ENCODE measurements at regions not wholly inside any gene's neighbourhood (a gene's known extent, or its start where the extent isn't known, plus 50 kb on each side); places are given as distances from the start of the nearest gene placed in this dataset.

DNA sequence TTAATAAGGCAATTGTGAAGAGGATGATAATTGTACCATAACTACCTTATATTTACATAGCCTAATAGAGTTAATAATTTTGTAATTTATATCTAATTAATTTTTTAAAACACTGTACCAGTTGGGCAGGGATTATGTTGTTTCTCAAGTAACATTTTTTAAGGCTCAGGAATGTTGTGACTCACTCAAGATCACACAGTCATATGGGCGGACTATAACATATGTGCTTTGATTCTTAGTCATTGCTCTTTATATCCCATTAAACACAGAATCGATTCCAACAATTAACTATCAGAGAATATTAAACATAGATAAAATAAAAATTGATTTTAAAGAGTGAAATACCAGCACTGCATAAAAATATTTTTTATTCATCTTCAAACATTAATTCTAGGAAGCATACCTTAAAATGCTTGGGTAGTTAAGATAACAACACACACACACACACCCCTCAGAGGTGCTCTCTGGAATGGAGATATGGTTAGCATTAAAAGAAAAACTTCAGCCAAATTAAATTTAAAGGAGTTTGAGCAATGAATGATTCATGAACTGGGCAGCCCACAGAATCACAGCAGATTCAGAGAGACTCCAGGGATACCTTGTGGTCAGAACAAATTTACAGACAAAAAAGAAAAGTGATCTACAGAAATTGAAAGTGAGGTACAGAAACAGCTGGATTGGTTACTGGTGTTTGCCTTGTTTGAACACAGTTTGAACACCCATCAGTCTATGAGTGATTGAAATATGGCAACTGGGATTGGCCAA lies 869.4 kb upstream of the ID2 start:
- Mint-ChIP-seq H3K4me1 (ENCODE audit: low read depth, unreplicated experiment) (no peaks in the 10 kb centered on the region), H3K9me3 (ENCODE audit: unreplicated experiment) (peaks cover 2% of the 10 kb centered on the region), H3K27ac (ENCODE audit: unreplicated experiment) (no peak overlapping the region), H3K4me3 (ENCODE audit: unreplicated experiment) (no peak overlapping the region), H3K27me3 (ENCODE audit: unreplicated experiment) (peaks cover 2% of the 10 kb centered on the region), H3K36me3 (ENCODE audit: unreplicated experiment) (no peaks in the 10 kb centered on the region)
- DNase-seq = no peak
- TF ChIP-seq CTCF (IDR thresholded peaks at IDR 0.05; ENCODE audit: partially characterized antibody, unreplicated experiment) = no peak

- peaks cover 2% of the 10 kb centered on the region for H3K27me3 Mint-ChIP-seq (ENCODE audit: unreplicated experiment)
- TF ChIP-seq CTCF (IDR thresholded peaks at IDR 0.05; ENCODE audit: partially characterized antibody, unreplicated experiment) = no peak
Observed at GRCh38 chr2:7813541-7814292, 868.1 kb upstream of the ID2 start.

DNA sequence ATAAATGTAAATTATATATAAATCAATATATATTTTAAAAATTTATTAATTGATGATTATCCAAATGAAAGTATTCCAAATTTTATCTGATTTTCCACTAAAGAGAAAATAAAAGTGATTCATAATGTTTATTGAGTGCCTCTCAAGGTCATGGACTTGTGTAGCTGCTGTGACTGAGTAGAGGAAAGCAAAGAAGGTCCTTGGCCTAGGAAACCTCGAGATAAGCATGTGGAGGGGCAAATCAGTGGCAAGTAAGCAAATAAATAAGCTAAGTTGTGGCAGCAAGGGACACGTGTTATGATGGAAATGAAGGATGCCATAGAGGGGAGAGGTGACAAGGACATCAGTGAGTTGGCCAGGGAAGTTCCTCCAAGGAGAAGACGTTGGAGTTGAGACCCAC lies 866.1 kb upstream of the ID2 start:
- H3K36me3 Mint-ChIP-seq (ENCODE audit: unreplicated experiment) = no peaks in the 10 kb centered on the region
- H3K27me3 Mint-ChIP-seq (ENCODE audit: unreplicated experiment) = no peaks in the 10 kb centered on the region
- DNase-seq = no peak
- H3K9me3 Mint-ChIP-seq (ENCODE audit: unreplicated experiment) = peaks cover 4% of the 10 kb centered on the region
- no peak overlapping the region for H3K4me3 Mint-ChIP-seq (ENCODE audit: unreplicated experiment)
- no peak overlapping the region for H3K27ac Mint-ChIP-seq (ENCODE audit: unreplicated experiment)
- TF ChIP-seq CTCF (IDR thresholded peaks at IDR 0.05; ENCODE audit: partially characterized antibody, unreplicated experiment) = no peak
- H3K4me1 Mint-ChIP-seq (ENCODE audit: low read depth, unreplicated experiment) = peaks cover 3% of the 10 kb centered on the region

More at GRCh38 chr2:7813541-7814292, 868.1 kb upstream of the ID2 start:
- no peak overlapping the region for H3K27ac Mint-ChIP-seq (ENCODE audit: unreplicated experiment)
- H3K4me1 Mint-ChIP-seq (ENCODE audit: low read depth, unreplicated experiment) = no peaks in the 10 kb centered on the region
- no peaks in the 10 kb centered on the region for H3K36me3 Mint-ChIP-seq (ENCODE audit: unreplicated experiment)
- no peak for DNase-seq
- H3K4me3 Mint-ChIP-seq (ENCODE audit: unreplicated experiment) = no peak overlapping the region
- H3K9me3 Mint-ChIP-seq (ENCODE audit: unreplicated experiment) = peaks cover 4% of the 10 kb centered on the region

GRCh38 chr2:7816233-7816632 lies 865.6 kb upstream of the ID2 start:
- H3K4me1 Mint-ChIP-seq (ENCODE audit: low read depth, unreplicated experiment) = peaks cover 3% of the 10 kb centered on the region
- no peaks in the 10 kb centered on the region for H3K36me3 Mint-ChIP-seq (ENCODE audit: unreplicated experiment)
- H3K27me3 Mint-ChIP-seq (ENCODE audit: unreplicated experiment) = no peaks in the 10 kb centered on the region
- TF ChIP-seq CTCF (IDR thresholded peaks at IDR 0.05; ENCODE audit: partially characterized antibody, unreplicated experiment) = no peak
- H3K4me3 Mint-ChIP-seq (ENCODE audit: unreplicated experiment) = no peak overlapping the region
- no peak for DNase-seq
- H3K27ac Mint-ChIP-seq (ENCODE audit: unreplicated experiment) = no peak overlapping the region
- peaks cover 4% of the 10 kb centered on the region for H3K9me3 Mint-ChIP-seq (ENCODE audit: unreplicated experiment)

DNA sequence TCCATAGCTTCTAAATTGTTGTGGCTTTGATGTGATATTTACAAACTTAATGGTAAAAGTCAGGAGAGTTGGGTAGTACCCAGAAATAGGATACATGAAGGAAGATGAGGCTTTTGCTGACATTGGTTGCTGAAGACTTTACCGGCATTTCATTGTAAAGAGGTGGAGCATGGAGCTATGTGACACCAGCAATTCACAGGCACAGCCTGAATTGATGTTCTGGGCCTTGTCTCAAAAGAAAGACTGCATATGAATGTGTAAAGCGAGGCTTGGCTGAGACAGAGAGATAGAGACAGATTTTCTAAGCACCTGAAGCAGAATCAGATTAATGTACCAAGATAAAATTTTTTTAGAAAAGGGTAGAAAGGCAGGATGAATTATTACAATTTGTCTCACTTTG lies 864.9 kb upstream of the ID2 start:
- Mint-ChIP-seq H3K36me3 (ENCODE audit: unreplicated experiment) (no peaks in the 10 kb centered on the region), H3K27me3 (ENCODE audit: unreplicated experiment) (no peaks in the 10 kb centered on the region), H3K27ac (ENCODE audit: unreplicated experiment) (no peak overlapping the region), H3K9me3 (ENCODE audit: unreplicated experiment) (peaks cover 1% of the 10 kb centered on the region), H3K4me1 (ENCODE audit: low read depth, unreplicated experiment) (peaks cover 3% of the 10 kb centered on the region), H3K4me3 (ENCODE audit: unreplicated experiment) (no peak overlapping the region)
- no peak for DNase-seq
- no peak for TF ChIP-seq CTCF (IDR thresholded peaks at IDR 0.05; ENCODE audit: partially characterized antibody, unreplicated experiment)
